IMR-90 (cell line): ENCODE measurements at regions not wholly inside any gene's neighbourhood (a gene's known extent, or its start where the extent isn't known, plus 50 kb on each side); places are given as distances from the start of the nearest gene placed in this dataset.

Experiments
- BHLHE40 ChIP-seq: fragments of 150-350 bp; IDR thresholded peaks from 2 replicates; pipeline ENCODE4 v1.6.1; 2016; ENCODE audit warnings: mild to moderate bottlenecking, low read depth, low read length
- CEBPB ChIP-seq: IDR thresholded peaks from 2 replicates; pipeline ENCODE4 v1.6.1; 2012; ENCODE audit warnings: low read depth, low read length, improper control_type of control experiment
- CHD1 ChIP-seq: IDR thresholded peaks from 2 replicates; pipeline ENCODE4 v1.6.1; 2012; ENCODE audit warnings: low read depth, low read length, improper control_type of control experiment
- FOS ChIP-seq: fragments of 150-350 bp; IDR thresholded peaks from 2 replicates; pipeline ENCODE4 v1.6.1; 2016; ENCODE audit warnings: low read depth, low read length
- MAFK ChIP-seq: IDR thresholded peaks from 2 replicates; pipeline ENCODE4 v1.6.1; 2012; ENCODE audit warnings: low read depth, low read length, improper control_type of control experiment
- MAZ ChIP-seq: IDR thresholded peaks from 2 replicates; pipeline ENCODE4 v1.6.1; 2012; ENCODE audit warnings: low read depth, mild to moderate bottlenecking, low read length, improper control_type of control experiment, moderate library complexity, borderline replicate concordance
- MXI1 ChIP-seq: IDR thresholded peaks from 2 replicates; pipeline ENCODE4 v1.6.1; 2012; ENCODE audit warnings: low read depth, mild to moderate bottlenecking, low read length, moderate library complexity, borderline replicate concordance
- POLR2A ChIP-seq: IDR thresholded peaks from 2 replicates; pipeline ENCODE4 v1.6.1; 2012; ENCODE audit warnings: mild to moderate bottlenecking, low read depth, low read length
- TF ChIP-seq, protein P1 (sequence below): conservative IDR thresholded peaks from 2 replicates; pipeline ENCODE4 v1.5.1; 2012; ENCODE audit warnings: mild to moderate bottlenecking, low read depth, low read length, improper control_type of control experiment
- TF ChIP-seq, protein P2 (sequence below): fragments of 150-350 bp; IDR thresholded peaks from 2 replicates; pipeline ENCODE4 v1.6.1; 2017; ENCODE audit warnings: mild to moderate bottlenecking, antibody characterized with exemption, low read length, low read depth

DNA sequence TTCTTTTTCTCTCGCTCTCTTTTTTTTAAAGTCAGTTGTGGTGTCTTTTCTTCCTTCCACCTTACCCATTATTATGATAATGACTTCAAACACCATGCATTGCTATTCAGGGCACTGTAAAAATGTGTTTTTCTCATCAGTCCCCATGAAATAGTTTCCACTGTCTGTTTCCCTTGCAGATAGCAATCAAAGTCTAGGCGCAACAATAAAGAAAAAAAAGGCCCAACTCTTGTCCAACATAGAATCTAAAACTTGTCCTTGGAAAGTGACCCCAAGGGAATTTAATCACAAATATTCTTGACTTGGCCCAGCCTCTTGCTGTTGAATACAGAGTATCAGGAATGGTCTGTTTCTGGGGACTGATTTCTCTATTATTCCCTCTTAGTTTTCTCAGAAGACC lies 382.5 kb downstream of the PLPP3 start:
- TF ChIP-seq POLR2A (no peak), MAZ (no peak), CEBPB (no peak), MAFK (no peak), CHD1 (no peak), FOS (no peak), BHLHE40 (no peak), MXI1 (no peak)
- TF ChIP-seq, protein P1, sequence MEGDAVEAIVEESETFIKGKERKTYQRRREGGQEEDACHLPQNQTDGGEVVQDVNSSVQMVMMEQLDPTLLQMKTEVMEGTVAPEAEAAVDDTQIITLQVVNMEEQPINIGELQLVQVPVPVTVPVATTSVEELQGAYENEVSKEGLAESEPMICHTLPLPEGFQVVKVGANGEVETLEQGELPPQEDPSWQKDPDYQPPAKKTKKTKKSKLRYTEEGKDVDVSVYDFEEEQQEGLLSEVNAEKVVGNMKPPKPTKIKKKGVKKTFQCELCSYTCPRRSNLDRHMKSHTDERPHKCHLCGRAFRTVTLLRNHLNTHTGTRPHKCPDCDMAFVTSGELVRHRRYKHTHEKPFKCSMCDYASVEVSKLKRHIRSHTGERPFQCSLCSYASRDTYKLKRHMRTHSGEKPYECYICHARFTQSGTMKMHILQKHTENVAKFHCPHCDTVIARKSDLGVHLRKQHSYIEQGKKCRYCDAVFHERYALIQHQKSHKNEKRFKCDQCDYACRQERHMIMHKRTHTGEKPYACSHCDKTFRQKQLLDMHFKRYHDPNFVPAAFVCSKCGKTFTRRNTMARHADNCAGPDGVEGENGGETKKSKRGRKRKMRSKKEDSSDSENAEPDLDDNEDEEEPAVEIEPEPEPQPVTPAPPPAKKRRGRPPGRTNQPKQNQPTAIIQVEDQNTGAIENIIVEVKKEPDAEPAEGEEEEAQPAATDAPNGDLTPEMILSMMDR, result no peak
- TF ChIP-seq, protein P2, sequence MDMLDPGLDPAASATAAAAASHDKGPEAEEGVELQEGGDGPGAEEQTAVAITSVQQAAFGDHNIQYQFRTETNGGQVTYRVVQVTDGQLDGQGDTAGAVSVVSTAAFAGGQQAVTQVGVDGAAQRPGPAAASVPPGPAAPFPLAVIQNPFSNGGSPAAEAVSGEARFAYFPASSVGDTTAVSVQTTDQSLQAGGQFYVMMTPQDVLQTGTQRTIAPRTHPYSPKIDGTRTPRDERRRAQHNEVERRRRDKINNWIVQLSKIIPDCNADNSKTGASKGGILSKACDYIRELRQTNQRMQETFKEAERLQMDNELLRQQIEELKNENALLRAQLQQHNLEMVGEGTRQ, result no peak
